CD14-positive monocyte (primary cell): ENCODE measurements at regions not wholly inside any gene's neighbourhood (a gene's known extent, or its start where the extent isn't known, plus 50 kb on each side); places are given as distances from the start of the nearest gene placed in this dataset.

Experiments
- DNase-seq, 3 donors: peaks; one replicate each; pipeline ENCODE4 v3.0.0-alpha.2; 2011 to 2022
- H2AFZ ChIP-seq: 2 replicates; pipeline ENCODE4 v1.6.0; 2012; ENCODE audit warnings: mild to moderate bottlenecking, low read depth, low read length, inconsistent platforms; ENCODE audit not compliant: insufficient read depth, poor library complexity, severe bottlenecking
- H3K27ac ChIP-seq, 2 donors: 1 replicate in 1 of 2; 2 replicates in 1 of 2; pipeline ENCODE4 v1.5.1; 2012 to 2013; ENCODE audit warnings: low read length in 2 of 2, control low read depth in 1 of 2, inconsistent platforms in 1 of 2, low read depth in 1 of 2, mild to moderate bottlenecking in 1 of 2
- H3K27me3 ChIP-seq, 2 donors: one replicate each; pipeline versions ENCODE4 v1.6.0 to v1.6.1; 2011 to 2013; ENCODE audit warnings: low read length in 2 of 2; ENCODE audit not compliant: control insufficient read depth in 2 of 2, insufficient read depth in 2 of 2
- H3K36me3 ChIP-seq, 2 donors: replicated peaks in 1 of 2; 1 replicate in 1 of 2; 2 replicates in 1 of 2; pipeline versions ENCODE4 v1.5.1 to v1.6.1; 2012 to 2013; ENCODE audit warnings: low read length in 2 of 2, control low read depth in 1 of 2, inconsistent platforms in 1 of 2, mild to moderate bottlenecking in 1 of 2; ENCODE audit not compliant: insufficient read depth in 2 of 2, control insufficient read depth in 1 of 2
- H3K4me1 ChIP-seq, 2 donors: 1 replicate in 1 of 2; 2 replicates in 1 of 2; pipeline versions ENCODE4 v1.5.1 to v1.6.1; 2012 to 2013; ENCODE audit warnings: low read length in 2 of 2, control low read depth in 1 of 2, inconsistent platforms in 1 of 2, mild to moderate bottlenecking in 1 of 2, moderate library complexity in 1 of 2; ENCODE audit not compliant: insufficient read depth in 2 of 2, control insufficient read depth in 1 of 2
- H3K4me2 ChIP-seq: replicated peaks from 2 replicates; pipeline ENCODE3; 2012; ENCODE audit warnings: low read length, moderate library complexity, mild to moderate bottlenecking; ENCODE audit not compliant: poor library complexity, severe bottlenecking; ENCODE audit errors: extremely low read depth
- H3K4me3 ChIP-seq, 3 experiments: fragments of 200-600 bp in 1 of 3; sonication (generic) in 1 of 3; replicated peaks in 1 of 3; 1 replicate in 2 of 3; 2 replicates in 1 of 3; pipeline ENCODE4 v1.5.1; 2011 to 2013; ENCODE audit warnings: low read length in 3 of 3, mild to moderate bottlenecking in 3 of 3, control low read depth in 2 of 3, low read depth in 2 of 3, inconsistent platforms in 1 of 3, moderate library complexity in 1 of 3
- H3K79me2 ChIP-seq: 2 replicates; pipeline ENCODE4 v1.6.0; 2012; ENCODE audit warnings: mild to moderate bottlenecking, control low read depth, inconsistent platforms, low read length, moderate library complexity; ENCODE audit not compliant: insufficient read depth
- H3K9ac ChIP-seq: 2 replicates; pipeline ENCODE4 v1.6.0; 2017; ENCODE audit warnings: low read length, mild to moderate bottlenecking; ENCODE audit not compliant: insufficient read depth, poor library complexity, severe bottlenecking
- H3K9me3 ChIP-seq, 2 donors: replicated peaks in 1 of 2; 1 replicate in 1 of 2; 2 replicates in 1 of 2; pipeline versions ENCODE4 v1.5.1 to v1.6.1; 2012 to 2013; ENCODE audit warnings: low read length in 2 of 2, control low read depth in 1 of 2; ENCODE audit not compliant: control insufficient read depth in 1 of 2, insufficient read depth in 1 of 2
- H4K20me1 ChIP-seq: 2 replicates; pipeline ENCODE4 v1.6.0; 2012; ENCODE audit warnings: mild to moderate bottlenecking, low read length, control low read depth, moderate library complexity; ENCODE audit not compliant: insufficient read depth
- H3K27ac Mint-ChIP-seq, 7 donors: one replicate each; pipeline ENCODE4 v1.8.0; 2020; ENCODE audit warnings: mild to moderate bottlenecking in 7 of 7, mixed read lengths in 7 of 7, moderate library complexity in 6 of 7, inconsistent platforms in 2 of 7
- H3K27me3 Mint-ChIP-seq, 3 donors: one replicate each; pipeline ENCODE4 v1.8.0; 2021 to 2022; ENCODE audit warnings: low read depth in 3 of 3, mild to moderate bottlenecking in 3 of 3, mixed read lengths in 3 of 3, moderate library complexity in 3 of 3, inconsistent platforms in 1 of 3
- H3K36me3 Mint-ChIP-seq, 2 donors: one replicate each; pipeline ENCODE4 v1.8.0; 2020; ENCODE audit warnings: mixed read lengths in 2 of 2, inconsistent platforms in 1 of 2, mild to moderate bottlenecking in 1 of 2
- H3K4me1 Mint-ChIP-seq: one replicate; pipeline ENCODE4 v1.8.0; 2020; ENCODE audit warnings: mild to moderate bottlenecking, mixed read lengths
- H3K4me3 Mint-ChIP-seq, 2 donors: one replicate each; pipeline ENCODE4 v1.8.0; 2020; ENCODE audit warnings: mild to moderate bottlenecking in 2 of 2, mixed read lengths in 2 of 2, moderate library complexity in 1 of 2
- H3K9me3 Mint-ChIP-seq, 7 donors: one replicate each; pipeline ENCODE4 v1.8.0; 2020 to 2022; ENCODE audit warnings: mixed read lengths in 7 of 7, mild to moderate bottlenecking in 6 of 7, moderate library complexity in 6 of 7, inconsistent platforms in 2 of 7
- CTCF ChIP-seq: fragments of 200-600 bp; IDR thresholded peaks from one replicate; pipeline ENCODE4 v1.8.0; 2022; ENCODE audit warnings: antibody characterized with exemption, mild to moderate bottlenecking
- WGBS: methylation state at CpG from one replicate; pipeline ENCODE4 v1.1.5; 2013; ENCODE audit warnings: missing lambda C conversion rate; ENCODE audit not compliant: insufficient coverage; 5-methylcytosine and 5-hydroxymethylcytosine counted together
- intact Hi-C, 2 donors: fragments of 100-400 bp; cut with micrococcal nuclease; formaldehyde crosslinking; loops; one replicate each; pipeline versions ENCODE4 v1.15.0 to v1.15.1; 2023

- peaks cover 0 to 2% (median 0%) of the 10 kb centered on the region in 3 donors for H3K27me3 Mint-ChIP-seq
- no peak for TF ChIP-seq CTCF
- H3K4me1 Mint-ChIP-seq: no peaks in the 10 kb centered on the region
- no peak overlapping the region for H3K4me3 Mint-ChIP-seq
- H3K27ac ChIP-seq: no peak overlapping the region
- no CpG with 5 or more reads among the region's 4 CpGs for WGBS
- no peaks in the 10 kb centered on the region for H3K79me2 ChIP-seq
- H2AFZ ChIP-seq: no peak overlapping the region
- peaks cover 8 to 21% (median 13%) of the 10 kb centered on the region in 7 donors for H3K9me3 Mint-ChIP-seq
- H3K27ac Mint-ChIP-seq: no peak overlapping the region
- H3K4me2 ChIP-seq: no peak overlapping the region
- no peaks in the 10 kb centered on the region for H3K4me1 ChIP-seq
- H3K4me3 ChIP-seq: no peak overlapping the region
- H3K27me3 ChIP-seq: no peaks in the 10 kb centered on the region
- no peaks in the 10 kb centered on the region for H3K36me3 ChIP-seq
- intact Hi-C loops: no loop called here
- no peaks in the 10 kb centered on the region for H4K20me1 ChIP-seq
- H3K36me3 Mint-ChIP-seq: no peaks in the 10 kb centered on the region
- peaks cover 0 to 9% of the 10 kb centered on the region in 2 donors for H3K9me3 ChIP-seq
- DNase-seq: no peak
- no peak overlapping the region for H3K9ac ChIP-seq
Observed at GRCh38 chr2:191773136-191773535, 73.8 kb downstream of the CAVIN2 start.

- Mint-ChIP-seq H3K27me3 (no peaks in the 10 kb centered on the region), H3K4me1 (no peaks in the 10 kb centered on the region), H3K9me3 (peaks cover 5 to 25% (median 15%) of the 10 kb centered on the region in 7 donors), H3K27ac (no peak overlapping the region), H3K36me3 (no peaks in the 10 kb centered on the region), H3K4me3 (no peak overlapping the region)
- Histone ChIP-seq H4K20me1 (no peaks in the 10 kb centered on the region), H3K36me3 (no peaks in the 10 kb centered on the region), H3K79me2 (no peaks in the 10 kb centered on the region), H3K9me3 (peaks cover 0 to 9% of the 10 kb centered on the region in 2 donors), H3K27me3 (no peaks in the 10 kb centered on the region), H3K4me3 (no peak overlapping the region), H3K4me1 (no peaks in the 10 kb centered on the region), H3K4me2 (no peak overlapping the region), H3K9ac (no peak overlapping the region), H3K27ac (no peak overlapping the region), H2AFZ (no peak overlapping the region)
- no peak for TF ChIP-seq CTCF
- intact Hi-C loops: no loop called here
- WGBS: no CpG with 5 or more reads among the region's 2 CpGs
- DNase-seq: no peak
Observed at GRCh38 chr2:191777351-191777750, 69.5 kb downstream of the CAVIN2 start.
